HG03571 (cell line): ENCODE measurements at regions not wholly inside any gene's neighbourhood (a gene's known extent, or its start where the extent isn't known, plus 50 kb on each side); places are given as distances from the start of the nearest gene placed in this dataset.

ENCODE experiments used
- ATAC-seq: cut with Tn5 transposase; IDR thresholded peaks from one replicate; pipeline ENCODE4 v1.9.1; 2021; ENCODE audit not compliant: unreplicated experiment

- ATAC-seq: no peak
Observed at GRCh38 chr4:179486570-179487335, 2044.5 kb upstream of the AGA start.

- no peak for ATAC-seq
Observed at GRCh38 chr4:179492260-179493080, 2050.2 kb upstream of the AGA start.

- ATAC-seq: no peak
Observed at GRCh38 chr4:179503976-179504375, 2061.7 kb upstream of the AGA start.

- ATAC-seq: no peak
Observed at GRCh38 chr4:179509489-179509888, 2067.3 kb upstream of the AGA start.

- no peak for ATAC-seq
Observed at GRCh38 chr4:179521952-179522351, 2079.7 kb upstream of the AGA start.

GRCh38 chr4:179530958-179531357 is 2088.7 kb upstream of the AGA start:
- ATAC-seq: no peak

GRCh38 chr4:179536694-179537093 is 2094.5 kb upstream of the AGA start:
- no peak for ATAC-seq

GRCh38 chr4:179539641-179540040 is 2097.4 kb upstream of the AGA start:
- ATAC-seq: no peak

GRCh38 chr4:179543771-179544170 is 2101.5 kb upstream of the AGA start:
- ATAC-seq: no peak

GRCh38 chr4:179544496-179544895 is 2102.3 kb upstream of the AGA start:
- ATAC-seq: no peak

- no peak for ATAC-seq
Observed at GRCh38 chr4:179552131-179552530, 2109.9 kb upstream of the AGA start.

GRCh38 chr4:179563741-179564140 is 2121.5 kb upstream of the AGA start:
- no peak for ATAC-seq

- no peak for ATAC-seq
Observed at GRCh38 chr4:179569549-179569948, 2127.3 kb upstream of the AGA start.

- ATAC-seq: no peak
Observed at GRCh38 chr4:179582164-179582905, 2140.1 kb upstream of the AGA start.

- ATAC-seq: no peak
Observed at GRCh38 chr4:179583221-179583620, 2141.0 kb upstream of the AGA start.

- no peak for ATAC-seq
Observed at GRCh38 chr4:179584101-179584500, 2141.9 kb upstream of the AGA start.

GRCh38 chr4:179585761-179586160 is 2143.5 kb upstream of the AGA start:
- no peak for ATAC-seq

GRCh38 chr4:179586460-179586859 is 2144.2 kb upstream of the AGA start:
- ATAC-seq: no peak

GRCh38 chr4:179595671-179596410 is 2153.6 kb upstream of the AGA start:
- no peak for ATAC-seq

- ATAC-seq: no peak
Observed at GRCh38 chr4:179596621-179597020, 2154.4 kb upstream of the AGA start.

- ATAC-seq: no peak
Observed at GRCh38 chr4:179597301-179597700, 2155.1 kb upstream of the AGA start.
